HL-60 (cell line): ENCODE measurements at regions not wholly inside any gene's neighbourhood (a gene's known extent, or its start where the extent isn't known, plus 50 kb on each side); places are given as distances from the start of the nearest gene placed in this dataset.

Source experiments
- CTCF ChIP-seq: IDR thresholded peaks from one replicate; pipeline ENCODE4 v1.5.1; 2011; ENCODE audit warnings: low read length, control low read depth, inconsistent platforms; ENCODE audit not compliant: insufficient read depth
- GABPA ChIP-seq: IDR thresholded peaks from 2 replicates; pipeline ENCODE4 v1.6.1; 2012; ENCODE audit warnings: low read depth
- POLR2AphosphoS5 ChIP-seq: IDR thresholded peaks from 2 replicates; pipeline ENCODE4 v1.6.1; 2012; ENCODE audit warnings: low read depth
- REST ChIP-seq: IDR thresholded peaks from 2 replicates; pipeline ENCODE4 v1.6.1; 2012; ENCODE audit warnings: low read depth; ENCODE audit not compliant: insufficient replicate concordance
- SPI1 ChIP-seq: IDR thresholded peaks from 2 replicates; pipeline ENCODE4 v1.6.1; 2012; ENCODE audit warnings: low read depth, mild to moderate bottlenecking, borderline replicate concordance

GRCh38 chr9:30982301-30982700, 1402.1 kb upstream of the ACO1 start:
- TF ChIP-seq CTCF (no peak), POLR2AphosphoS5 (no peak), SPI1 (no peak), REST (no peak), GABPA (no peak)
